ENCODE measurements at regions not wholly inside any gene's neighbourhood (a gene's known extent, or its start where the extent isn't known, plus 50 kb on each side); places are given as distances from the start of the nearest gene placed in this dataset.

DNA sequence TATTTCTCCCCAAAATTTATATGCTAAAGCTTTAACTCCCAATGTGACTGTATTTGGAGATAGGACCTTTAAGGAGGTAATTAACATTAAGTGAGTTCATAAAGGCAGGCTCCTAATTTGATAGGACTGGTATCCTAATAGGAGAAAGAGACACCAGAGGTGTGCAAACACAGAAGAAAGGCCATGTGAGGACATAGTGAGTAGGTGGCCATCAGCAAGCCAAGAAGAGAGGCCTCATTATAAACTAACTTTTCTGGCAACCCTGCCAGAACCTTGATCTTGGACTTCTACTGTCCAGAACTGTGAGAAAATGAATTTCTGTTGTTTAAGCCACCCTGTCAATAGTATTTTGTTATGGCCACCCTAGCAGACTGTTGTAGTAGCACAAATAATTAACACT is 177.9 kb upstream of the FUT9 start:
- TF ChIP-seq, protein P1, sequence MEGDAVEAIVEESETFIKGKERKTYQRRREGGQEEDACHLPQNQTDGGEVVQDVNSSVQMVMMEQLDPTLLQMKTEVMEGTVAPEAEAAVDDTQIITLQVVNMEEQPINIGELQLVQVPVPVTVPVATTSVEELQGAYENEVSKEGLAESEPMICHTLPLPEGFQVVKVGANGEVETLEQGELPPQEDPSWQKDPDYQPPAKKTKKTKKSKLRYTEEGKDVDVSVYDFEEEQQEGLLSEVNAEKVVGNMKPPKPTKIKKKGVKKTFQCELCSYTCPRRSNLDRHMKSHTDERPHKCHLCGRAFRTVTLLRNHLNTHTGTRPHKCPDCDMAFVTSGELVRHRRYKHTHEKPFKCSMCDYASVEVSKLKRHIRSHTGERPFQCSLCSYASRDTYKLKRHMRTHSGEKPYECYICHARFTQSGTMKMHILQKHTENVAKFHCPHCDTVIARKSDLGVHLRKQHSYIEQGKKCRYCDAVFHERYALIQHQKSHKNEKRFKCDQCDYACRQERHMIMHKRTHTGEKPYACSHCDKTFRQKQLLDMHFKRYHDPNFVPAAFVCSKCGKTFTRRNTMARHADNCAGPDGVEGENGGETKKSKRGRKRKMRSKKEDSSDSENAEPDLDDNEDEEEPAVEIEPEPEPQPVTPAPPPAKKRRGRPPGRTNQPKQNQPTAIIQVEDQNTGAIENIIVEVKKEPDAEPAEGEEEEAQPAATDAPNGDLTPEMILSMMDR (IDR thresholded peaks at IDR 0.05; ENCODE audit: control extremely low read depth, extremely low read depth, low read depth, missing control alignments), result no peak
- ChIA-PET CTCF (no interaction called here), POLR2A (no interaction called here)
- DNase-seq (ENCODE audit: extremely low spot score), result no peak

DNA sequence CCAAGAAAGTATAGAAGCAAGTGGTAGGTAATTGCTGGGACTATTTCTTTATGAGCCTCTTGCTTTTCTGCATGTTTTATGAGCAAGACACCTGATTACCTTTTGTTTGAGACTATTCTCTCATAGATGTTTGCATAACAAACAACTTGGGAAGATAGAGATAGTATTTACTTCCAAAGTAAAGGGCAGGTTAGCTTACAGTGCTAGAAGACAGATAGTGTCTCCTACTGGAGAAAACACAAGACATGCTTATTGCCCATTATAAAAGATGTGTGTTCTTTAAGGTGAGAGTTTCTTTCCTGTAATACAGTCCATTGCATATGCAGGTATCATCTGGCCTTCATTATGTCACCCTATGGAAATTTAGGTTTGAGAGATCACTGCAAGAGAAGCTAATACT is 174.2 kb upstream of the FUT9 start:
- DNase-seq (ENCODE audit: extremely low spot score), result no peak
- CTCF ChIA-PET, result interaction anchor here (0.9 to 2.8 kb wide), 5 partner anchors 10 to 25 kb away, joined by 3 to 12 read pairs (median 4); no protein-coding TSS in a partner anchor
- POLR2A ChIA-PET, result no interaction called here
- TF ChIP-seq, protein P1 (IDR thresholded peaks at IDR 0.05; ENCODE audit: control extremely low read depth, extremely low read depth, low read depth, missing control alignments), result no peak

DNA sequence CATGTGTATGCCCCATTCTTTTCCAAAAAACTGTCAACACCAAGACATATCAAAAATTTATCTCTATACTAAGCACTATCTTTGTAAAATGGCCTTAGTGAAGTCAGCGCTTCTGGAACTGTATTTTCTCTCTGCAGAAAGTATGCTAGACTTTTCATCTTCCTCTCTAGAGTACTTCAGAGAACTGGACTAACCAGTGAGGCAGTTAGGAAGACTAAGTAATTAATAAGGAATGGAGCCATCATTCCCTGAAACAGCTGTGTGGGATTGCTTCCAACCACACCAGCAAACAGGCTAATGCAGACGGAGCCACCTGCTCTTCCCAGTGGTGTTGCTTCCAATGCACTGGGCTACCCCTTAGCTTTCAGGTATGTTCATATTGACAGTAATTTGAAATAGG is 169.1 kb upstream of the FUT9 start:
- TF ChIP-seq, protein P1 (IDR thresholded peaks at IDR 0.05; ENCODE audit: control extremely low read depth, extremely low read depth, low read depth, missing control alignments), result no peak
- CTCF ChIA-PET, result no interaction called here

DNA sequence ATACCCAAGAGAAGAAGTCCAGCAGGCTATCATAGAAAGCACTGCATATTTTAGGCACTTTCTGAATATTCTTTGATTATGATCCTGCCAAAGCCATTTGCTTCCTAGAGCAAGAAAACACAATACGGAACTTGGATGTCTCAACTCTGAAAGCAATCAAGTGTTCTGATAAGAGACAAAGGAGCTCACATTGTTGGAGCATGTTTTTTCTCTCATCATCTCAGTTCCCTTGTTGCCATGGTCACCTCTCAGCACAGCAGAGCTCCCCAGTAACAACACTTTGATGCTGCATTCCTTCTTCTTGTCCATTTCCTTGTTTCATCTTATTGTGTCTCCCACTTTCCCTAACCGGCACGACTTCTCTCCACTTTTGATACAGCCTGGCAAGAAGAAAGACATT is 168.7 kb upstream of the FUT9 start:
- TF ChIP-seq, protein P1 (IDR thresholded peaks at IDR 0.05; ENCODE audit: control extremely low read depth, extremely low read depth, low read depth, missing control alignments), result no peak
- CTCF ChIA-PET, result no interaction called here
- DNase-seq (ENCODE audit: extremely low spot score), result no peak
- POLR2A ChIA-PET, result no interaction called here

More for the DNA sequence above, 169.1 kb upstream of the FUT9 start:
- POLR2A ChIA-PET, result no interaction called here
- DNase-seq (ENCODE audit: extremely low spot score), result no peak

DNA sequence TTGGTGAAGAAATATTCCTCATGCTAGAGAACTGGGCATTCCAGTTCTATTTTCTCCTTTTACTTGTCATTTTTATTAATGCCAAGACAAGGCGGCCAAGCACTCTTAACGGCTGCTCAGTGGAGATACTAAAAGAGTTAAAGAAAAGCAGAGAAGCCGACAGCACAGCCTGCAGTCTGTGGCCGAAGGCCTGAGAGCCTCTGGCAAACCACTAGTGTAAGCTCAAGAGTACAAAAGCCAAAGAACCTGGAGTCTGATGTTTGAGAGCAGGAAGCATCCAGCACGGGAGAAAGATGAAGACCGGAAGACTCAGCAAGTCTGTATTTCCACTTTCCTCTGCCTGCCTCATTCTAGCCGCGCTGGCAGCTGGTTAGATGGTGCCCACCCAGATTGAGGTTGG is 167.1 kb upstream of the FUT9 start:
- TF ChIP-seq, protein P1 (IDR thresholded peaks at IDR 0.05; ENCODE audit: control extremely low read depth, extremely low read depth, low read depth, missing control alignments), result no peak
- ChIA-PET POLR2A (no interaction called here), CTCF (interaction anchor here (1.0 to 1.4 kb wide), 2 partner anchors 9 to 12 kb away, joined by 3 read pairs; no protein-coding TSS in a partner anchor)
- DNase-seq (ENCODE audit: extremely low spot score), result no peak

DNA sequence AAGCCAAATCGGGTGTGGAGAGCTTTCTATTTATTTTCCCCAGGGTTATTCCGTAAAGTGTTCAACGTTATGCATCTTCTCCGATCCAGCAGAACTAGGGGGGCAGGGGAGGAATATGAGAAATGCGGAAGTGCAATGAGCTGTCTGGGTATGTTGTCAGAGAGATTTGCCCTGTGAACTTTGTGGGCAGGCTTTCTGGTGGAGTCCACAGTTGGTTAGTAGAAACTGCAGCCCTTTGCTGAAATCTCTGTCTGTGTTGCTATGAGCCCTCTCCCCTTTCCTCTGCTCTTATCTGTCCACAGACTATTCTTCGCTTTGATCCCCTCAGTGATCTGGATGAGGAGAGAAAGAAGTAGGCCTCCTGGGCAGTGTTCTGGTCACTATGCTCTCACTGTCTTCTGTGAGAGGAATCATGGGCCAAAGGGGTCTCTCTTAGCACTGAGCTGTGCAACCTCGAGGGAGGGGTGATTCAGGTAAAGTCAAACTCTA is 158.9 kb upstream of the FUT9 start:
- POLR2A ChIA-PET, result no interaction called here
- TF ChIP-seq, protein P1 (IDR thresholded peaks at IDR 0.05; ENCODE audit: control extremely low read depth, extremely low read depth, low read depth, missing control alignments), result no peak
- DNase-seq (ENCODE audit: extremely low spot score), result no peak
- CTCF ChIA-PET, result interaction anchor here (1.2 to 1.4 kb wide), 2 partner anchors 10 to 18 kb away, joined by 3 to 4 read pairs; no protein-coding TSS in a partner anchor
